ENCODE measurements at regions not wholly inside any gene's neighbourhood (a gene's known extent, or its start where the extent isn't known, plus 50 kb on each side); places are given as distances from the start of the nearest gene placed in this dataset.

DNA sequence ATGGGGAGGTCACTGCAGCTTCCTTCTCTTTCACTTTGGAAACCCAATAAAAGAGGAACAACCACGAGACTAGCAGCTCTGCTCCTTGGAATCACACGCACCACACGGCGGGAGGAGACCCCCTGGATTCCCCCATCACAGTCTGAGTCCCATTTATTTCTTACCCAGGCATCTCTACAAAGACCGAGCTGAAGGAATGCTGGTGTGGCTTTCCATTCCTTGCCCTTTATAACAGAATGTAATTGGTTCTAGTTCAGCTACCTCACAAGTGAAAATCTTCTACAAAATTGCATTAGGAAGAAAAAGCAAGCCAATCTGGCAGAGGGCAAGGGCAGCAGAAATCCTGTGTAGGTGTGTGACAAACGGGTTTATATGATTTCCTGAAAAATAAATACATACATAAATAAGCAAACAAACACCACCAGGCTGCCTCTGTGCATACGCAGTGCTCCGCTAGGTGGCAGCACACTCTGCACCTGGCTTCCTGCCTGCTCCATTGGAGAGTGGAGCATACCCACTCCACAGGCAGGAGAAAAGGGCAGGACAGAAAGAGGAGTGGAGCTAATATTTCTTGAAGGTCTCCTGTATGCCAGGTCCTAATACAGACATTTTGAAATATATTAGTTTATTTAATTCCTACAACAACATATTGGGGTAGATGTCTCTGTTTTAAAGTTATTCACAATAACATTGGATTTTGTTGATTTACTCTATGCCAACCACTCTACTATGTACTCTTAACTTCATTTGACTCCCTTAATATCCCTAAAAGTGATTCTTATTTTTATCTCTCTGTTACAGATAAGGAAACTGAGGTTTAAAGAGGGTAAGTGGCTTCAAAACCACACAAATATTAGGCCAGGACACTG is 673.1 kb downstream of the KCNA4 start:
- H3K9ac ChIP-seq (ENCODE audit: low read length): no peak overlapping the region
- H2AFZ ChIP-seq (ENCODE audit: low read depth, low read length, severe bottlenecking): no peak overlapping the region
- H3K9me2 ChIP-seq (replicated peaks; ENCODE audit: insufficient read depth, low read length): no peaks in the 10 kb centered on the region
- H3K27me3 ChIP-seq (ENCODE audit: low read length): no peaks in the 10 kb centered on the region
- H3F3A ChIP-seq (ENCODE audit: insufficient read depth): no peaks in the 10 kb centered on the region
- TF ChIP-seq EZH2phosphoT487 (conservative IDR thresholded peaks at IDR 0.05; ENCODE audit: low read length): no peak
- TF ChIP-seq, protein P1, sequence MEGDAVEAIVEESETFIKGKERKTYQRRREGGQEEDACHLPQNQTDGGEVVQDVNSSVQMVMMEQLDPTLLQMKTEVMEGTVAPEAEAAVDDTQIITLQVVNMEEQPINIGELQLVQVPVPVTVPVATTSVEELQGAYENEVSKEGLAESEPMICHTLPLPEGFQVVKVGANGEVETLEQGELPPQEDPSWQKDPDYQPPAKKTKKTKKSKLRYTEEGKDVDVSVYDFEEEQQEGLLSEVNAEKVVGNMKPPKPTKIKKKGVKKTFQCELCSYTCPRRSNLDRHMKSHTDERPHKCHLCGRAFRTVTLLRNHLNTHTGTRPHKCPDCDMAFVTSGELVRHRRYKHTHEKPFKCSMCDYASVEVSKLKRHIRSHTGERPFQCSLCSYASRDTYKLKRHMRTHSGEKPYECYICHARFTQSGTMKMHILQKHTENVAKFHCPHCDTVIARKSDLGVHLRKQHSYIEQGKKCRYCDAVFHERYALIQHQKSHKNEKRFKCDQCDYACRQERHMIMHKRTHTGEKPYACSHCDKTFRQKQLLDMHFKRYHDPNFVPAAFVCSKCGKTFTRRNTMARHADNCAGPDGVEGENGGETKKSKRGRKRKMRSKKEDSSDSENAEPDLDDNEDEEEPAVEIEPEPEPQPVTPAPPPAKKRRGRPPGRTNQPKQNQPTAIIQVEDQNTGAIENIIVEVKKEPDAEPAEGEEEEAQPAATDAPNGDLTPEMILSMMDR (IDR thresholded peaks at IDR 0.05; ENCODE audit: insufficient read depth, low read length, poor library complexity, severe bottlenecking): peak; percentile 91
- H3K36me3 ChIP-seq (ENCODE audit: low read length): no peaks in the 10 kb centered on the region
- H3K4me3 ChIP-seq (ENCODE audit: insufficient read depth, low read length, poor library complexity, severe bottlenecking): no peak overlapping the region
- no peak overlapping the region for H3K27ac ChIP-seq (ENCODE audit: low read depth, low read length)
- H4K20me1 ChIP-seq (ENCODE audit: low read depth, low read length): no peaks in the 10 kb centered on the region
- H3K79me2 ChIP-seq (ENCODE audit: insufficient read depth, low read length): no peaks in the 10 kb centered on the region
- H3K9me3 ChIP-seq (ENCODE audit: insufficient read depth, low read length): no peaks in the 10 kb centered on the region
- no peak overlapping the region for H3K4me2 ChIP-seq (ENCODE audit: low read depth, low read length, poor library complexity, severe bottlenecking)

DNA sequence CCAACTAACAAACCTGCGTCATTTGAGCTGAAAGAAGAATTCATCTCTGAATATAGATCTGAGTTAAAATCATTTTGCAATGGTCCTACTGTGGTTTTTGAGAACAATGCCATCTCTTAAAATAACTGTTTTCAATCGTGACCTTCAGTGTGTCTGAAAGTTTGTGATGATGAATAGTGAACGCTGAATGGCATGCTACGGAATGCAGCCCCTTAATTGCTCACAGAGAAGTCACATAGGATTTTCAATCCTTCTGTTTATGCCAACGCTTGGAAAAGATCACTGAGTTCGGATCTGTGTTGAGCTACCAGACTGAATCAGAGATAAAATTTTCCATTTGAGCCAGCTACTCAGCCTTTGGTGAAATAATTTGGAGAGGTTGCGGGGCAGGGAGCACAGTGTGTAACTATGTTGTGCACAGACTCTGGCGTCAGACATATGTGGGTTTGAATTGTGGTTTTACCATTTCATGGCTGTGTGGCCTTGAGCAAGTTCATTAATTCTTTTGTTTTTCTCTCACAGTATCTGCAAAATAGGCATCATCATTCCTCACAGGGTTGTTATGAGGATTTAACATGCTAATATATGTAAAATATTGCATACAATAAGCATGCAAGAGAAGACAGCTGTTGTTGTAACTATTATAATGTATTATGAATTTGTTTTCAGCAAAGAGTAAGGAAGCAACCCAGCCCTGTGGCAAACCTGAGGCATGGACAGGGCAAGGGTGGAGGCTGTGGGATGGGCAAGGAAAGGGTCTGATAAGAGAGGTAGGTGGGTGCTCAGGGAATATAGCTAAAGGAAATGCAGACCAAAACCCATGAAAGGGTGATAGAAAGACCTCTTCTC is 679.9 kb downstream of the KCNA4 start:
- Histone ChIP-seq H3K9ac (ENCODE audit: low read length) (no peak overlapping the region), H3K4me3 (ENCODE audit: insufficient read depth, low read length, poor library complexity, severe bottlenecking) (no peak overlapping the region), H4K20me1 (ENCODE audit: low read depth, low read length) (no peaks in the 10 kb centered on the region), H3K27me3 (ENCODE audit: low read length) (no peaks in the 10 kb centered on the region), H3K79me2 (ENCODE audit: insufficient read depth, low read length) (no peaks in the 10 kb centered on the region), H3F3A (ENCODE audit: insufficient read depth) (no peaks in the 10 kb centered on the region), H3K9me2 (replicated peaks; ENCODE audit: insufficient read depth, low read length) (no peaks in the 10 kb centered on the region), H3K4me2 (ENCODE audit: low read depth, low read length, poor library complexity, severe bottlenecking) (no peak overlapping the region), H2AFZ (ENCODE audit: low read depth, low read length, severe bottlenecking) (no peak overlapping the region), H3K27ac (ENCODE audit: low read depth, low read length) (no peak overlapping the region), H3K9me3 (ENCODE audit: insufficient read depth, low read length) (no peaks in the 10 kb centered on the region), H3K36me3 (ENCODE audit: low read length) (no peaks in the 10 kb centered on the region)
- no peak for TF ChIP-seq EZH2phosphoT487 (conservative IDR thresholded peaks at IDR 0.05; ENCODE audit: low read length)
- TF ChIP-seq, protein P1 (IDR thresholded peaks at IDR 0.05; ENCODE audit: insufficient read depth, low read length, poor library complexity, severe bottlenecking): no peak

DNA sequence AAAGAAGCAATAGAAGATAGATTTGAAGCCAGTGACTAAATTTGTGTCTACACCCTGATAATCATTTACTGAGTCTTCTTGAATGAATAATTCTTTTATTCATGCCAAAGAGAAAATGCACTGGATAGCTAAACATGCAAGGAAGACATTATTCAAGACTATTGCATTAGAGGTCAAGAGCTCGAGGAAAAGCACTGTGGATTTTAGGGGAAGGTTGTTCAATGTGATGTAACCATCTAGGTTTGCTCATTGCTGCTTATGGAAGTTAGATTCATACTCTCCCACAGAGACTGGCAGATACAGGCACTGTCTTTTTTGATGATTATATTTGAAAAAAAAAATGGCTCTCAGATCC is 682.1 kb downstream of the KCNA4 start:
- no peak overlapping the region for H3K9ac ChIP-seq (ENCODE audit: low read length)
- no peaks in the 10 kb centered on the region for H4K20me1 ChIP-seq (ENCODE audit: low read depth, low read length)
- TF ChIP-seq, protein P1 (IDR thresholded peaks at IDR 0.05; ENCODE audit: insufficient read depth, low read length, poor library complexity, severe bottlenecking): no peak
- H3K9me2 ChIP-seq (replicated peaks; ENCODE audit: insufficient read depth, low read length): no peaks in the 10 kb centered on the region
- H3F3A ChIP-seq (ENCODE audit: insufficient read depth): no peaks in the 10 kb centered on the region
- H3K27ac ChIP-seq (ENCODE audit: low read depth, low read length): no peak overlapping the region
- no peaks in the 10 kb centered on the region for H3K36me3 ChIP-seq (ENCODE audit: low read length)
- no peak overlapping the region for H2AFZ ChIP-seq (ENCODE audit: low read depth, low read length, severe bottlenecking)
- H3K27me3 ChIP-seq (ENCODE audit: low read length): no peaks in the 10 kb centered on the region
- no peak overlapping the region for H3K4me3 ChIP-seq (ENCODE audit: insufficient read depth, low read length, poor library complexity, severe bottlenecking)
- H3K79me2 ChIP-seq (ENCODE audit: insufficient read depth, low read length): no peaks in the 10 kb centered on the region
- H3K9me3 ChIP-seq (ENCODE audit: insufficient read depth, low read length): no peaks in the 10 kb centered on the region
- H3K4me2 ChIP-seq (ENCODE audit: low read depth, low read length, poor library complexity, severe bottlenecking): no peak overlapping the region

All from SU-DHL-6 (cell line).